ENCODE measurements at regions not wholly inside any gene's neighbourhood (a gene's known extent, or its start where the extent isn't known, plus 50 kb on each side); places are given as distances from the start of the nearest gene placed in this dataset.

GRCh38 chr11:101278286-101278685 lies 148.7 kb upstream of the PGR start:
- TF ChIP-seq YY1 (IDR thresholded peaks at IDR 0.05; ENCODE audit: low read depth) (no peak), ZBTB7A (IDR thresholded peaks at IDR 0.05; ENCODE audit: low read depth) (no peak), CEBPB (IDR thresholded peaks at IDR 0.05) (no peak)
- TF ChIP-seq, protein P1, sequence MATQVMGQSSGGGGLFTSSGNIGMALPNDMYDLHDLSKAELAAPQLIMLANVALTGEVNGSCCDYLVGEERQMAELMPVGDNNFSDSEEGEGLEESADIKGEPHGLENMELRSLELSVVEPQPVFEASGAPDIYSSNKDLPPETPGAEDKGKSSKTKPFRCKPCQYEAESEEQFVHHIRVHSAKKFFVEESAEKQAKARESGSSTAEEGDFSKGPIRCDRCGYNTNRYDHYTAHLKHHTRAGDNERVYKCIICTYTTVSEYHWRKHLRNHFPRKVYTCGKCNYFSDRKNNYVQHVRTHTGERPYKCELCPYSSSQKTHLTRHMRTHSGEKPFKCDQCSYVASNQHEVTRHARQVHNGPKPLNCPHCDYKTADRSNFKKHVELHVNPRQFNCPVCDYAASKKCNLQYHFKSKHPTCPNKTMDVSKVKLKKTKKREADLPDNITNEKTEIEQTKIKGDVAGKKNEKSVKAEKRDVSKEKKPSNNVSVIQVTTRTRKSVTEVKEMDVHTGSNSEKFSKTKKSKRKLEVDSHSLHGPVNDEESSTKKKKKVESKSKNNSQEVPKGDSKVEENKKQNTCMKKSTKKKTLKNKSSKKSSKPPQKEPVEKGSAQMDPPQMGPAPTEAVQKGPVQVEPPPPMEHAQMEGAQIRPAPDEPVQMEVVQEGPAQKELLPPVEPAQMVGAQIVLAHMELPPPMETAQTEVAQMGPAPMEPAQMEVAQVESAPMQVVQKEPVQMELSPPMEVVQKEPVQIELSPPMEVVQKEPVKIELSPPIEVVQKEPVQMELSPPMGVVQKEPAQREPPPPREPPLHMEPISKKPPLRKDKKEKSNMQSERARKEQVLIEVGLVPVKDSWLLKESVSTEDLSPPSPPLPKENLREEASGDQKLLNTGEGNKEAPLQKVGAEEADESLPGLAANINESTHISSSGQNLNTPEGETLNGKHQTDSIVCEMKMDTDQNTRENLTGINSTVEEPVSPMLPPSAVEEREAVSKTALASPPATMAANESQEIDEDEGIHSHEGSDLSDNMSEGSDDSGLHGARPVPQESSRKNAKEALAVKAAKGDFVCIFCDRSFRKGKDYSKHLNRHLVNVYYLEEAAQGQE (IDR thresholded peaks at IDR 0.05; ENCODE audit: low read depth) = no peak

- TF ChIP-seq NFIC (IDR thresholded peaks at IDR 0.05) = no peak
- TF ChIP-seq CREB1 (IDR thresholded peaks at IDR 0.05; ENCODE audit: low read depth) = no peak
- TF ChIP-seq, protein P2, sequence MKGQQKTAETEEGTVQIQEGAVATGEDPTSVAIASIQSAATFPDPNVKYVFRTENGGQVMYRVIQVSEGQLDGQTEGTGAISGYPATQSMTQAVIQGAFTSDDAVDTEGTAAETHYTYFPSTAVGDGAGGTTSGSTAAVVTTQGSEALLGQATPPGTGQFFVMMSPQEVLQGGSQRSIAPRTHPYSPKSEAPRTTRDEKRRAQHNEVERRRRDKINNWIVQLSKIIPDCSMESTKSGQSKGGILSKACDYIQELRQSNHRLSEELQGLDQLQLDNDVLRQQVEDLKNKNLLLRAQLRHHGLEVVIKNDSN (IDR thresholded peaks at IDR 0.05) = no peak
- no peak for TF ChIP-seq ZBTB7A (IDR thresholded peaks at IDR 0.05; ENCODE audit: low read depth)
- TF ChIP-seq EGR1 (IDR thresholded peaks at IDR 0.05) = no peak
- TF ChIP-seq CEBPB (IDR thresholded peaks at IDR 0.05) = no peak
- TF ChIP-seq, protein P3, sequence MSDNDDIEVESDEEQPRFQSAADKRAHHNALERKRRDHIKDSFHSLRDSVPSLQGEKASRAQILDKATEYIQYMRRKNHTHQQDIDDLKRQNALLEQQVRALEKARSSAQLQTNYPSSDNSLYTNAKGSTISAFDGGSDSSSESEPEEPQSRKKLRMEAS (IDR thresholded peaks at IDR 0.05) = no peak
- no peak for TF ChIP-seq EP300 (IDR thresholded peaks at IDR 0.05; ENCODE audit: borderline replicate concordance)
- no peak for TF ChIP-seq TEAD4 (IDR thresholded peaks at IDR 0.05)
- TF ChIP-seq FOXM1 (IDR thresholded peaks at IDR 0.05; ENCODE audit: borderline replicate concordance, low read depth) = no peak
Measured at GRCh38 chr11:101277036-101277435, 147.4 kb upstream of the PGR start.

DNA sequence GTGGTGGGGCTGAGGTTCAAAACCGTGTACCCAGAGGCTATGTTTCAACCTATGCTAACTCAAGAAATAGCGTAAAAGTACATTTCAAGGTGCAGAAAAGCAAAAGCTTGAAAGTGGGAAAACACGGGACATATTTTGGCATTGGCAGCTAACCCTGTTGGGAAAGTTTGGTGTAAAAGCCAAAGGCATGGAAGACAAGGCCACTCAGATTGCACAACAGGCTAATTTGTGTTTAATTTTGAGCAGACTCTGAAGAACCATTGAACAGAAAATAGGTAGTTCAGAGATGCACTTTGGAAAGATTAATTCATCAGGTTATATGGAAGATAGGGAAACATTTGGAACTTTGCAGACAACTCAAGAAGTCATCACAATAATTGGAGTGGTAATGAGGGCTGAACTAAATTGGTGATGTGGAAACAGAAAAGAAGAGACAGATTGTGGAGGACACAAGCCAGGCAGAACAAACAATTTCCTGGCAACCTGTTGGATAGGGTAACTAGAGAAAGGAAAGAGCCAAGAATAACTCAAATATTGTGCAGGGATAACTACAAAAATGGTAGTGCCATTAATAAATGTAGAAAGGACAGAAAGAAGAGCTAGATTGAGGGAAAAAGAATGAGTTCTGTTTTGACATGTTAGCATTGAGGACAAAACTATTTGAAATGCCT lies 140.5 kb upstream of the PGR start:
- TF ChIP-seq, protein P2 (IDR thresholded peaks at IDR 0.05) = no peak
- TF ChIP-seq NFIC (IDR thresholded peaks at IDR 0.05) (no peak), TEAD4 (IDR thresholded peaks at IDR 0.05) (no peak)

DNA sequence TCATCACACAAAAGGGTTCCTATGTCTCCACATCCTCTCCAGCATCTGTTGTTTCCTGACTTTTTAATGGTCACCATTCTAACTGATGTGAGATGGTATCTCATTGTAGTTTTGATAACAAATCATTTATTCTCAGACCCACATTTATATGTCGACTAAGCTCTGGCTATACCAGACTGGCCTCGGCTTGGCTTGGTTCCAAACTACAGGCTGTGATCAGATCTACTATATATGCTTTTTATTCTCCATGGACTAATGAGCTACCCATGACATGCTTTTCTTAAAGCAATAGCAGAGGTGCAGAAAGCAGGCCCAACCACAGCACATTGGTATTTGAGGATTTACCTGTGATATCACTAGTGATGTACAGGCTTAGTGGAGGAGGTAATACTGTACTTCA lies 139.8 kb upstream of the PGR start:
- no peak for TF ChIP-seq NFIC (IDR thresholded peaks at IDR 0.05)
- TF ChIP-seq RAD21 (IDR thresholded peaks at IDR 0.05; ENCODE audit: low read depth) = no peak
- no peak for TF ChIP-seq TCF12 (IDR thresholded peaks at IDR 0.05; ENCODE audit: low read depth)
- TF ChIP-seq, protein P3 (IDR thresholded peaks at IDR 0.05) = no peak
- TF ChIP-seq, protein P2 (IDR thresholded peaks at IDR 0.05) = no peak
- TF ChIP-seq, protein P1 (IDR thresholded peaks at IDR 0.05; ENCODE audit: low read depth) = no peak
- TF ChIP-seq ZBTB7A (IDR thresholded peaks at IDR 0.05; ENCODE audit: low read depth) = no peak
- TF ChIP-seq FOXM1 (IDR thresholded peaks at IDR 0.05; ENCODE audit: borderline replicate concordance, low read depth) = no peak
- TF ChIP-seq CREB1 (IDR thresholded peaks at IDR 0.05; ENCODE audit: low read depth) = no peak
- no peak for TF ChIP-seq CEBPB (IDR thresholded peaks at IDR 0.05)
- no peak for TF ChIP-seq TAF1 (IDR thresholded peaks at IDR 0.05; ENCODE audit: low read depth)
- no peak for TF ChIP-seq TEAD4 (IDR thresholded peaks at IDR 0.05)
- TF ChIP-seq EP300 (IDR thresholded peaks at IDR 0.05; ENCODE audit: borderline replicate concordance) = no peak

DNA sequence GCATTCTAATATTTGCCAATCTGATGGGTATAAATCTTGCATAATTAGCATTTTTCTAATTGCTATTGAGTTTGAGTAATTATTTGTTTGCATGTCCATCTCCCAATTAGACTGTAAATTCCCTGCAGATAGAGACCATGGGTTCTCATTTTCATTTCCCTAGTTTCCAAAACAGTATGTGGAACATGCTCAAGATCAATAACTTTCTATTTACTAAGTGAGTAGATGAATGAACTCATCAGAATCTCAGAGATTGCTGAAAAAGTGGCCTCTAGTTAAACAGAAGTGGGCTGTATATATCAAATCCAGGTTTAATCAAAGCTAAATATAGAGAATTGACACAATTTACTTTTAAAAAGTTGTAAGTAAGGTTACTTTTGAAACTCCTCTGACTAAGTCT lies 138.0 kb upstream of the PGR start:
- TF ChIP-seq, protein P1 (IDR thresholded peaks at IDR 0.05; ENCODE audit: low read depth) = no peak
- no peak for TF ChIP-seq TCF12 (IDR thresholded peaks at IDR 0.05; ENCODE audit: low read depth)
- no peak for TF ChIP-seq TEAD4 (IDR thresholded peaks at IDR 0.05)
- TF ChIP-seq NFIC (IDR thresholded peaks at IDR 0.05) = no peak
- TF ChIP-seq ZBTB7A (IDR thresholded peaks at IDR 0.05; ENCODE audit: low read depth) = no peak
- TF ChIP-seq TAF1 (IDR thresholded peaks at IDR 0.05; ENCODE audit: low read depth) = no peak
- TF ChIP-seq, protein P3 (IDR thresholded peaks at IDR 0.05) = no peak
- no peak for TF ChIP-seq YY1 (IDR thresholded peaks at IDR 0.05; ENCODE audit: low read depth)
- no peak for TF ChIP-seq EP300 (IDR thresholded peaks at IDR 0.05; ENCODE audit: borderline replicate concordance)
- TF ChIP-seq RAD21 (IDR thresholded peaks at IDR 0.05; ENCODE audit: low read depth) = no peak
- TF ChIP-seq CEBPB (IDR thresholded peaks at IDR 0.05) = no peak
- no peak for TF ChIP-seq CREB1 (IDR thresholded peaks at IDR 0.05; ENCODE audit: low read depth)
- no peak for TF ChIP-seq EGR1 (IDR thresholded peaks at IDR 0.05)
- TF ChIP-seq, protein P2 (IDR thresholded peaks at IDR 0.05) = no peak
